Chondrocyte (in vitro differentiated cells): ENCODE measurements at regions not wholly inside any gene's neighbourhood (a gene's known extent, or its start where the extent isn't known, plus 50 kb on each side); places are given as distances from the start of the nearest gene placed in this dataset.

Source experiments
- DNase-seq: peaks from one replicate; pipeline ENCODE4 v3.0.0; 2021; ENCODE audit warnings: mixed read lengths, low spot score
- H3K27ac Mint-ChIP-seq: one replicate; pipeline ENCODE4 v1.8.0; 2021; ENCODE audit warnings: mild to moderate bottlenecking, moderate library complexity, mixed read lengths; ENCODE audit not compliant: unreplicated experiment
- H3K27me3 Mint-ChIP-seq: 2 replicates; pipeline ENCODE4 v1.8.0; 2021; ENCODE audit warnings: low read depth, mixed read lengths
- H3K36me3 Mint-ChIP-seq: 2 replicates; pipeline ENCODE4 v1.8.0; 2021; ENCODE audit warnings: low read depth, mixed read lengths
- H3K4me1 Mint-ChIP-seq: 2 replicates; pipeline ENCODE4 v1.8.0; 2021; ENCODE audit warnings: low read depth, mild to moderate bottlenecking, mixed read lengths
- H3K4me3 Mint-ChIP-seq: one replicate; pipeline ENCODE4 v1.8.0; 2021; ENCODE audit warnings: mild to moderate bottlenecking, moderate library complexity, mixed read lengths; ENCODE audit not compliant: unreplicated experiment
- H3K9me3 Mint-ChIP-seq: 2 replicates; pipeline ENCODE4 v1.8.0; 2021; ENCODE audit warnings: low read depth, mixed read lengths
- CTCF ChIP-seq: fragments of 200-600 bp; sonication (generic); IDR thresholded peaks from 2 replicates; pipeline ENCODE4 v1.5.0; 2021; ENCODE audit warnings: antibody characterized with exemption, mild to moderate bottlenecking, moderate library complexity

- no peak for TF ChIP-seq CTCF
- Mint-ChIP-seq H3K4me1 (no peaks in the 10 kb centered on the region), H3K4me3 (no peak overlapping the region), H3K27ac (no peak overlapping the region), H3K27me3 (peaks cover 10% of the 10 kb centered on the region), H3K36me3 (no peaks in the 10 kb centered on the region), H3K9me3 (peaks cover 2% of the 10 kb centered on the region)
- DNase-seq: no peak
Measured at GRCh38 chr2:139367416-139367815, 587.2 kb upstream of the NXPH2 start.

- Mint-ChIP-seq H3K4me3 (no peak overlapping the region), H3K4me1 (no peaks in the 10 kb centered on the region), H3K27ac (no peak overlapping the region), H3K9me3 (no peaks in the 10 kb centered on the region), H3K27me3 (peaks cover 11% of the 10 kb centered on the region), H3K36me3 (no peaks in the 10 kb centered on the region)
- DNase-seq: no peak
- no peak for TF ChIP-seq CTCF
Measured at GRCh38 chr2:139366681-139367080, 586.5 kb upstream of the NXPH2 start.

- H3K4me3 Mint-ChIP-seq: no peak overlapping the region
- no peaks in the 10 kb centered on the region for H3K36me3 Mint-ChIP-seq
- no peak for TF ChIP-seq CTCF
- no peaks in the 10 kb centered on the region for H3K4me1 Mint-ChIP-seq
- peaks cover 11% of the 10 kb centered on the region for H3K27me3 Mint-ChIP-seq
- no peaks in the 10 kb centered on the region for H3K9me3 Mint-ChIP-seq
- no peak for DNase-seq
- no peak overlapping the region for H3K27ac Mint-ChIP-seq
Measured at GRCh38 chr2:139365189-139365588, 585.0 kb upstream of the NXPH2 start.

GRCh38 chr2:139360654-139361053 lies 580.5 kb upstream of the NXPH2 start:
- DNase-seq: no peak
- no peak overlapping the region for H3K4me3 Mint-ChIP-seq
- no peaks in the 10 kb centered on the region for H3K36me3 Mint-ChIP-seq
- TF ChIP-seq CTCF: no peak
- H3K9me3 Mint-ChIP-seq: no peaks in the 10 kb centered on the region
- H3K27me3 Mint-ChIP-seq: peaks cover 15% of the 10 kb centered on the region
- H3K4me1 Mint-ChIP-seq: no peaks in the 10 kb centered on the region
- H3K27ac Mint-ChIP-seq: no peak overlapping the region

- H3K27me3 Mint-ChIP-seq: peaks cover 15% of the 10 kb centered on the region
Measured at GRCh38 chr2:139359818-139360217, 579.6 kb upstream of the NXPH2 start.

More at GRCh38 chr2:139359818-139360217, 579.6 kb upstream of the NXPH2 start:
- no peaks in the 10 kb centered on the region for H3K9me3 Mint-ChIP-seq
- no peaks in the 10 kb centered on the region for H3K36me3 Mint-ChIP-seq
- DNase-seq: no peak
- H3K4me3 Mint-ChIP-seq: no peak overlapping the region
- H3K4me1 Mint-ChIP-seq: no peaks in the 10 kb centered on the region
- TF ChIP-seq CTCF: no peak
- H3K27ac Mint-ChIP-seq: no peak overlapping the region
